ENCODE measurements at regions not wholly inside any gene's neighbourhood (a gene's known extent, or its start where the extent isn't known, plus 50 kb on each side); places are given as distances from the start of the nearest gene placed in this dataset.

DNA sequence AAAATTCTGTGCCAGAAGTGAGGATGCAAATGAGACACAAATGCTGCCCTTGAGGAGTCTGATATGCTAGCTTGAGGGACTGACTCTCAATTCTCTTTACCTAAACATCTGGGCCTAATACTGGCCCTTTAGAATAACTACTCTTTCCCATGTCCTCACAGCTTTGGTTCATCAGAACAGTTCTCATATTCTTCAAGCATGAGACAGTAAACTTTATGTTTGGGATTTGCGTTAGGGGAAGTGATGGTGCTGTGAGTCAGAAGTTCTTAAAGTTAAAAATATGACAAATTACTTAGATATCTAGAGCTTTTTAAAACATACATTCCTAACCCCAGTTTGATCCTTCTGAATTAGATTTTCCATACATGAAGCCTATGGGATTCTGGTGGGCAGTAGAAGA is 665.0 kb upstream of the RGMB start:
- Mint-ChIP-seq H3K27ac (no peak overlapping the region), H3K4me3 (no peak overlapping the region), H3K9me3 (peaks cover 3 to 4% of the 10 kb centered on the region in 2 donors), H3K4me1 (no peaks in the 10 kb centered on the region), H3K27me3 (ENCODE audit: low read depth in 2 of 2) (no peaks in the 10 kb centered on the region), H3K36me3 (no peaks in the 10 kb centered on the region)
- TF ChIP-seq, protein P1, sequence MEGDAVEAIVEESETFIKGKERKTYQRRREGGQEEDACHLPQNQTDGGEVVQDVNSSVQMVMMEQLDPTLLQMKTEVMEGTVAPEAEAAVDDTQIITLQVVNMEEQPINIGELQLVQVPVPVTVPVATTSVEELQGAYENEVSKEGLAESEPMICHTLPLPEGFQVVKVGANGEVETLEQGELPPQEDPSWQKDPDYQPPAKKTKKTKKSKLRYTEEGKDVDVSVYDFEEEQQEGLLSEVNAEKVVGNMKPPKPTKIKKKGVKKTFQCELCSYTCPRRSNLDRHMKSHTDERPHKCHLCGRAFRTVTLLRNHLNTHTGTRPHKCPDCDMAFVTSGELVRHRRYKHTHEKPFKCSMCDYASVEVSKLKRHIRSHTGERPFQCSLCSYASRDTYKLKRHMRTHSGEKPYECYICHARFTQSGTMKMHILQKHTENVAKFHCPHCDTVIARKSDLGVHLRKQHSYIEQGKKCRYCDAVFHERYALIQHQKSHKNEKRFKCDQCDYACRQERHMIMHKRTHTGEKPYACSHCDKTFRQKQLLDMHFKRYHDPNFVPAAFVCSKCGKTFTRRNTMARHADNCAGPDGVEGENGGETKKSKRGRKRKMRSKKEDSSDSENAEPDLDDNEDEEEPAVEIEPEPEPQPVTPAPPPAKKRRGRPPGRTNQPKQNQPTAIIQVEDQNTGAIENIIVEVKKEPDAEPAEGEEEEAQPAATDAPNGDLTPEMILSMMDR (IDR thresholded peaks at IDR 0.05) = no peak
- no peak for DNase-seq
- no peak overlapping the region for H3K4me3 ChIP-seq (ENCODE audit: low read length)
- no peaks in the 10 kb centered on the region for H3K36me3 ChIP-seq (ENCODE audit: control insufficient read depth, insufficient read depth, low read length)
- H3K4me1 ChIP-seq (ENCODE audit: control insufficient read depth, insufficient read depth, low read length) = no peaks in the 10 kb centered on the region
- no CpG with 5 or more reads among the region's 1 CpG for WGBS (ENCODE audit: insufficient coverage)
- intact Hi-C loops (cut with micrococcal nuclease) = no loop called here
- H3K27ac ChIP-seq (ENCODE audit: low read length) = no peak overlapping the region
- no peak for ATAC-seq
- no peaks in the 10 kb centered on the region for H3K27me3 ChIP-seq (ENCODE audit: control insufficient read depth, insufficient read depth, low read length)
- H3K9me3 ChIP-seq (ENCODE audit: control insufficient read depth, insufficient read depth, low read length) = peaks cover 5% of the 10 kb centered on the region

DNA sequence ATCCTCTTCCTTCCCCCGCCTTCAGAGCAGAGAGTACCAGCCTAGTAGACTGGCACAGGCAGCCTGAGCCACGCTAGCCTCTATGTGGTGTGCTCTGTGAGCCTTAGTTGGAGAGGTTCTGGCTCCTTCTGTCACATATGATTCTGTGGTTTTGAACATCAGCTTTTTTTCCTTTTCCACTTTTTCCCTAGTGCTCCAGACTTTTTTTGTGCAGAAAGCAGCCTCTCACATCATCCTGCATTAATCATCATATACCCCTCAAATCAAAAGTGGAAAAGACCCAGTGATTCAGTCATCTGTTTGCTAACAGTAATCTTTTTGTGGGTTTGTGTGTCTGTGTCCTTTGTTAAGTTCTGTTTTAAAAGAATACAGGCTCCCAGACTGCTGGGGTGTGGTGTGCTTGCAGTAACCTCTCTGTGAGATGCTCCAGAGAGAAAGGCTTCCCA is 663.9 kb upstream of the RGMB start:
- H3K4me3 Mint-ChIP-seq = no peak overlapping the region
- intact Hi-C loops (cut with micrococcal nuclease) = no loop called here
- Histone ChIP-seq H3K27ac (ENCODE audit: low read length) (no peak overlapping the region), H3K27me3 (ENCODE audit: control insufficient read depth, insufficient read depth, low read length) (no peaks in the 10 kb centered on the region), H3K4me3 (ENCODE audit: low read length) (no peak overlapping the region), H3K4me1 (ENCODE audit: control insufficient read depth, insufficient read depth, low read length) (no peaks in the 10 kb centered on the region), H3K9me3 (ENCODE audit: control insufficient read depth, insufficient read depth, low read length) (peaks cover 5% of the 10 kb centered on the region), H3K36me3 (ENCODE audit: control insufficient read depth, insufficient read depth, low read length) (no peaks in the 10 kb centered on the region)
- no peaks in the 10 kb centered on the region for H3K36me3 Mint-ChIP-seq
- no peaks in the 10 kb centered on the region for H3K4me1 Mint-ChIP-seq
- no peak overlapping the region for H3K27ac Mint-ChIP-seq
- no peaks in the 10 kb centered on the region for H3K27me3 Mint-ChIP-seq (ENCODE audit: low read depth in 2 of 2)
- TF ChIP-seq, protein P1 (IDR thresholded peaks at IDR 0.05) = no peak
- peaks cover 2 to 3% of the 10 kb centered on the region in 2 donors for H3K9me3 Mint-ChIP-seq
- DNase-seq (no peak), ATAC-seq (no peak)
- WGBS (ENCODE audit: insufficient coverage) = 46% methylated on average over 2 of the region's 2 CpGs

DNA sequence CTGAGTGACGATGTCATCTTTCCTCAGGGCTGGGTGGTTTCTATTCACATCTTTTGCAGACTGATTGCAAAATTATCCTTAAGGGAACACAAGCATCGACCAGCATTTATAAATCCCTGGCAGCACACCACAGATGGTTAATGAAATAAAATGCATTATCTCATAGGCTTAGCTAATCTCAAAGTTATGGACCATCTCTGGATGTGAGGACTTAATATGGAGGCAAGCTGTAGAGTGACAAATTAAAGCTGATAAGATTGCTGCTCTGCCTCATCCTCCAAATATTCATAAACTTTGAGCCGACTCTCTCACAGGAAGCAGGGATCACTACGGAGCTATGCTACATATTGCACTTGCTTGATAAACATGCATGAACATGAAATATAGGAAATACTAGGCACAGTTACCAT is 663.2 kb upstream of the RGMB start:
- H3K4me1 Mint-ChIP-seq = no peaks in the 10 kb centered on the region
- Histone ChIP-seq H3K4me1 (ENCODE audit: control insufficient read depth, insufficient read depth, low read length) (no peaks in the 10 kb centered on the region), H3K27me3 (ENCODE audit: control insufficient read depth, insufficient read depth, low read length) (no peaks in the 10 kb centered on the region), H3K36me3 (ENCODE audit: control insufficient read depth, insufficient read depth, low read length) (no peaks in the 10 kb centered on the region), H3K27ac (ENCODE audit: low read length) (no peak overlapping the region), H3K9me3 (ENCODE audit: control insufficient read depth, insufficient read depth, low read length) (peaks cover 5% of the 10 kb centered on the region), H3K4me3 (ENCODE audit: low read length) (no peak overlapping the region)
- 93% methylated on average over 3 of the region's 4 CpGs for WGBS (ENCODE audit: insufficient coverage)
- intact Hi-C loops (cut with micrococcal nuclease) = no loop called here
- H3K27me3 Mint-ChIP-seq (ENCODE audit: low read depth in 2 of 2) = no peaks in the 10 kb centered on the region
- H3K4me3 Mint-ChIP-seq = no peak overlapping the region
- no peak overlapping the region for H3K27ac Mint-ChIP-seq
- TF ChIP-seq, protein P1 (IDR thresholded peaks at IDR 0.05) = no peak
- no peak for ATAC-seq
- peaks cover 2 to 3% of the 10 kb centered on the region in 2 donors for H3K9me3 Mint-ChIP-seq
- DNase-seq = no peak
- no peaks in the 10 kb centered on the region for H3K36me3 Mint-ChIP-seq

DNA sequence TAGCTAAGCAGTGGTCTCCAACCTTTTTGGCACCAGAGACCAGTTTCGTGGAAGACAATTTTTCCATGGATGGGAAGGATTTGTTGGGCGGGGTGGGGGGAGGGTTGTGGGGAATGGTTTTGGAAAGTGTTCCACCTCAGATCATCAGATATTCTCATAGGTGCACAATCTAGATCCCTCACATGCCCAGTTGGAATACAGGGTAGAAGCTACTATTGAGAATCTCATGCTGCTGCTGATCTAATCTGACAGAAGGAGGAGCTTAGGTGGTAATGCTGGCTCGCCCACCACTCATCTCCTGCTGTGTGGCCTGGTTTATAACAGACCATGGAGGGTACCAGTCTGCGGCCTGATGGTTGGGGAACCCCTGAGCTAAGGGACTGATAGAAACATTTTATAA is 662.7 kb upstream of the RGMB start:
- WGBS (ENCODE audit: insufficient coverage) = 57% methylated on average over 2 of the region's 4 CpGs
- Histone ChIP-seq H3K9me3 (ENCODE audit: control insufficient read depth, insufficient read depth, low read length) (peaks cover 5% of the 10 kb centered on the region), H3K36me3 (ENCODE audit: control insufficient read depth, insufficient read depth, low read length) (no peaks in the 10 kb centered on the region), H3K27me3 (ENCODE audit: control insufficient read depth, insufficient read depth, low read length) (no peaks in the 10 kb centered on the region), H3K4me1 (ENCODE audit: control insufficient read depth, insufficient read depth, low read length) (no peaks in the 10 kb centered on the region), H3K4me3 (ENCODE audit: low read length) (no peak overlapping the region), H3K27ac (ENCODE audit: low read length) (no peak overlapping the region)
- Mint-ChIP-seq H3K4me1 (no peaks in the 10 kb centered on the region), H3K9me3 (peaks cover 2 to 3% of the 10 kb centered on the region in 2 donors), H3K27ac (no peak overlapping the region), H3K36me3 (no peaks in the 10 kb centered on the region), H3K27me3 (ENCODE audit: low read depth in 2 of 2) (no peaks in the 10 kb centered on the region), H3K4me3 (no peak overlapping the region)
- TF ChIP-seq, protein P1 (IDR thresholded peaks at IDR 0.05) = no peak
- intact Hi-C loops (cut with micrococcal nuclease) = no loop called here
- DNase-seq = no peak
- ATAC-seq = no peak
